GDM1 (cell line): ENCODE measurements at regions not wholly inside any gene's neighbourhood (a gene's known extent, or its start where the extent isn't known, plus 50 kb on each side); places are given as distances from the start of the nearest gene placed in this dataset.

ENCODE experiments used
- DNase-seq: peaks from one replicate; lab custom pipeline; 2025; lab: John Stamatoyannopoulos, UW

- no peak for DNase-seq
Measured at GRCh38 chr5:175388531-175388930, 55.5 kb downstream of the DRD1 start.

DNA sequence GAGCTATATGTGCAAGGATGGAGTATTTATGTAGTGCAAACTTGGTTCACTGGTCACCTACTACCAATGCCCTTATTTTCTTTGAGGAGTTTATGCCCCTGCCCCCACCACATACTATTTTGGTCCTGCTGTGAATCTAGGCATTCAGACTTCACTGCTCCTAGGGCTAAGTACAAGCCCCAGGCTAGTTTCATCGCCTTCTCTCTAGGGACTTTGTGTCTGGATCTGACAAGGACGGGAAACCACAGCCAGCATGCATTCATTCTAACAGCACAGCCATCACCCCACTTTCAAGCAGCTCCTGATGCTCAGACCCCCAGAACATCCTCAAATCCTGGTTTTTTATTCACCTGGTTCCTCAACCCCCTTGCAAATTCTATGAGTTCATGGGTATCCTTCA is 56.8 kb downstream of the DRD1 start:
- no peak for DNase-seq

GRCh38 chr5:175386526-175386925 is 57.5 kb downstream of the DRD1 start:
- DNase-seq, result no peak

GRCh38 chr5:175385691-175386362 is 58.2 kb downstream of the DRD1 start:
- DNase-seq, result no peak

DNA sequence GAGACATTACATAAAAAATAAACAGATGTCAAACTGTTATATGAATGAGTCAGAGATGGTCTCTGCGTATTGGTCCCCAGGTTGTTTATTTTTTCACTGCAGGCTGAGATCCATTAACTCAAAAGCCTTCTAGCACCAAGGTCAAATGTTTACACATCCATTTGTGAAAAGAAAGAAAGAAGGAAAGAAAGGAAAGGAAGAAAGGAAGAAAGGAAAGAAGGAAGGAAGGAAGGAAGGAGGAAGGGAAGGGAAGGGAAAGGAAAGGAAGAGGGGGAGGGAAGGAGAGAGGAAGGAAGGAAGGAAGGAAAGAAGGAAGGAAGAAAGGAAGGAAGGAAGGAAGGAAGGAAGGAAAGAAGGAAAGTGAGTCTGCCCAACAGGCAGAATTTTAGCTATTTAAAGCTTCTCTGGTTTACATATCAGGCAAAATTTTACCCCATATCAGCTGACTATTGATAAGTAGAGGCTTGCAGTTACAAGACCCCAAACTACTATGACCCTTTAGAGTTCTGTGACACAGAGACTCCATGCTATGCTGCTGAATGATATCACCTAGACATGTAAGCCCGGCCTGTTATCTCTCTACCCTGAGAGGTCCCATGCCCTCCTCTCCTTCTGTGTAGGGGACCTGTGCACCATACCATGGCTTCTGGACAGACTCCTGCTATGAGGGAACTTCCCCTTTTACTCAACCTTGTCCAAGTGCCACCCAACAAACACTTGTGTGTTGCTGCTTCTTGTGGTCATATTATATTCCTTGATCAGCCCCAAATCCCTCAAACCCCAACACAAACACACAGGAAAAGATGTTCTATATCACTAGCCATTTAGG is 59.0 kb downstream of the DRD1 start:
- no peak for DNase-seq

- DNase-seq, result no peak
Measured at GRCh38 chr5:175383350-175383749, 60.6 kb downstream of the DRD1 start.

GRCh38 chr5:175382171-175382570 is 61.8 kb downstream of the DRD1 start:
- no peak for DNase-seq

- no peak for DNase-seq
Measured at GRCh38 chr5:175381130-175381529, 62.9 kb downstream of the DRD1 start.

DNA sequence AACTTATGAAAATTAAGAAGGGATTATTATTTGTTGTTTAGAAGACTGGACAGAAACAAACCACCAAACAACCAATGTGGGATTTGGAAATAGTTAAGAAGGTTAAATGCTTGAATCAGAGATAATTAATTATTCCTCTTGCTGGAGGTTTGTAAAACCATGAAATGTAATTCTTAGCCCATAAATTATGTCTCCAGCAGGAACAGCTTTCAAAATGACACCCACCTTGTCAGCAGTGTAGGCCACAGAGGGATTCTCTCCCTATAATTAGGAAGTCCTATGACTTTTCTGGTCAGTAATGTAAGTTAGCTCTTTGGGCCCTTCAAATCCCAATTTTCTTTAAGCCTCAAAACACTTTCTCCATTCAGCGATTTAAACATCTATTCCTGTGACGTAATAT is 63.3 kb downstream of the DRD1 start:
- no peak for DNase-seq

GRCh38 chr5:175379867-175380266 is 64.1 kb downstream of the DRD1 start:
- no peak for DNase-seq

- DNase-seq, result no peak
Measured at GRCh38 chr5:175378444-175379028, 65.4 kb downstream of the DRD1 start.

- DNase-seq, result no peak
Measured at GRCh38 chr5:175377816-175378215, 66.2 kb downstream of the DRD1 start.

- DNase-seq, result no peak
Measured at GRCh38 chr5:175374166-175374875, 69.7 kb downstream of the DRD1 start.

DNA sequence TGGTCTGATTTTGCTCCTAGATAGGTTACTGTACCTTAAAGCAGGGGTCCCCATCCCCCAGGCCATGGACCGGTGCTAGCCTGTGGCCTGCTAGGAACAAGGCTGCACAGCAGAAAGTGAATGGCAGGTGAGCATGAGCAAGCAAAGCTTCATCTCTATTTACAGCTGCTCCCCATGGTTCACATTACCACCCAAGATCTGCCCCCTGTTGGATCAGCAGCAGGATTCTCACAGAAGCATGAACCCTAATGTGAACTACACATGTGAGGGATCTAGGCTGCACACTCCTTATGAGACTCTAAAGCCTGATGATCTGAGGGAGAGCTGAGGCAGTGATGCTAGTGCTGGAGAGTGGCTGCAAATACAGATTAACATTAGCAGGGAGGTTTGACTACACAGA is 78.1 kb downstream of the DRD1 start:
- DNase-seq, result no peak

DNA sequence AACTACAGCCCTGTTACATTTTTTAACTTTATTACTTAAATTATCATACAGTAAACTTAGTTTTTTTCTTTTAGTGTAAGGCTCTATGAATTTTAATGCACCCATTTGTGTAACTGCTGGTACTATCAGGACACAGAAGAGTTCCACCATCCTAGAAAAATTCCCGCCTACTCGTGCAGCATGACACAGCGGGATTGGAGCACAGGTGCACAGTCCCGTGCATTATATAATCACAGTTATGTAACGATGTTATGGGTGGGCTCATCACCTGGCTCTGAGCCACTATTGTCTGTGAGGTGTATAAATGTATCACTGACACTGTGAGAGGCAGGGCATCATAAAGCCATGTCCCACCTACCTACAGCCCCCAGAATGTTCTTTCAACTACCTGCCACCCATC is 80.7 kb downstream of the DRD1 start:
- DNase-seq, result no peak

- DNase-seq, result no peak
Measured at GRCh38 chr5:175357995-175358394, 86.0 kb downstream of the DRD1 start.

- no peak for DNase-seq
Measured at GRCh38 chr5:175356428-175356827, 87.6 kb downstream of the DRD1 start.

DNA sequence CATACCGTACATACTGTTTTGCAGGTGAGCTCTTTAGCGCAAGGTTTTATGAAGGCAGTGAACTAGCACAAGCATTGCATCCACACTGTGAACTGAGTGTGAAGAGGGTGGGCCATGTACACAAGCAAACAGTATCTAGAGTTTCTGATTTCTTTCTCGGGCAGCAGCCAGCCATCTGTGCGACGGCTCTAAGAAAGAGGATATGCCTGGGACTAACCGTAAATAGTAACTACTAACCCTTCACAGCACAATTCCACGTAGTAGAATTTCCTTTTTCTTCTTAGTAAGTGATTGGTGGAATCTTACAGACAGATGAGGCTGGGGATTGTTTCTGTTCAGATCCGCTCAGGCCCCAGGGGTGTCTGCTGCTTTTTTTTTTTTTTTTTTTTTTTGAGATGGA is 89.0 kb downstream of the DRD1 start:
- DNase-seq, result no peak

DNA sequence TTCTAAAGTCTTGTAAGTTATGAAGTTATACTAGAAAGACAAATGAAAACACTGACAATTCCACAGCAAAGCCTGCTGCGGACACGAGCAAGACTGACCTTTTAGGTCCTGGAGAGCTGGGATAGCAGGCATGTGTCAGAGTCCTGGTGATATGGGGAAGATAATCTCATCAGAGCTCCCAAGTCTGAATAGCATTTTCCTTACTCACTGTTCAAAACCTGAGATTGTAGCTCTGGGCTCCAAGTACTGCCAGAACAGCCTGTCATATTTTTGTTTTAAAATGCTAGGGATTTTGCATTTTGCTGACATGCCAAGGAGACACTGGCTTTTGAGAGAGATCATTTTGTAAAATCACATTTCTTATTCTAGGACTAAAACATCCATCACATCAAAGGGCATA is 90.1 kb downstream of the DRD1 start:
- no peak for DNase-seq

DNA sequence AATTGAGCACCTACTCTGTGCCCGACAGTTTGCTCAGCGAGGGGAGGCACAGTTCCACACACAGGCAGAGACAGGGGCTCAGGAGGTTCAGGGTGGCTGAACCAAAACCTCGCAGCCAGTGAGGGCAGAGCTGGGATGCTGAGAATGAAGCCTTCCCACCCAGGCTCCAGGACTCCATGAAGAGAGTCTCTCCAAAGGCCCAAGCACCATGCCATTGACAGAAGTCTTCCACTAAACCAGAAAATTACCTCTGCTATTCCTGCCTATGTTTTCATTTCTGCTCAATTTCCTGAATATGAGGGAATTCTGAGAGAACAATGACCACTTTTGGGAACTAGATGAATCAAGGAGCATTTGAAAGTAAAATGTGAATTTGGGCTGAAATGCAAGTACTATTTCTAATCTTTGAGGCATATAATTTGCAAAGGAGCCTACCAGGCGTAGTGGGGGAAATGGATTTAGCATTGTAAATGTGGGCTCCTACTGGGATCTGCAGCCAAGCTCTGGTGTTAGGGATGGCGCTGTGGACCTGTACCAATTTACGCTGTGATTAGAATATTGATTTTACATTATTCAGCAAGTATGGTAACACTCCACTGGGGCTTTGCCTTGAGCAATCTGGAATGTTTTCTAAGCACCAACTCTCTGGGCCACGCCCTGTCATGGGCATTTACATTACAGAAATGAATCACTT is 91.9 kb downstream of the DRD1 start:
- DNase-seq, result no peak

- DNase-seq, result no peak
Measured at GRCh38 chr5:175351126-175351525, 92.9 kb downstream of the DRD1 start.

DNA sequence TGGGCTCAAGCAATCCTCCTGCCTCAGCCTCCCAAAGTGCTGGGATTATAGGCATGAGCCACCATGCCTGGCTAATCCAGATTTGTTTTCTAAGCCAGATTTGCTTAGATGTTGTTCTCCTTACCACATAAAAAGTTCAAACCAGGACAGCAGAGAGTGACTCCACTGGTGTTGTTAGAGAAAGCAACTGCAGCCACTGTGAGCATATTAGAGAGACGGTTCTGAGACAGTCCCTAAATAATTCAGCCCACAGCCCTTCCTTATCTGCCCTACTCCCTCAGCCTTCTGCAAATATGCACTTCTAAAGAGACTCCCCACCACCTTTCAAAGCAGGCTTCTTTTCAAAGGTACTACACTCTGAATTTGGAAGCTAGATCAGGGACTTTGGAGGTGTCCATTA is 96.1 kb downstream of the DRD1 start:
- no peak for DNase-seq
